ENCODE measurements at regions not wholly inside any gene's neighbourhood (a gene's known extent, or its start where the extent isn't known, plus 50 kb on each side); places are given as distances from the start of the nearest gene placed in this dataset.

DNA sequence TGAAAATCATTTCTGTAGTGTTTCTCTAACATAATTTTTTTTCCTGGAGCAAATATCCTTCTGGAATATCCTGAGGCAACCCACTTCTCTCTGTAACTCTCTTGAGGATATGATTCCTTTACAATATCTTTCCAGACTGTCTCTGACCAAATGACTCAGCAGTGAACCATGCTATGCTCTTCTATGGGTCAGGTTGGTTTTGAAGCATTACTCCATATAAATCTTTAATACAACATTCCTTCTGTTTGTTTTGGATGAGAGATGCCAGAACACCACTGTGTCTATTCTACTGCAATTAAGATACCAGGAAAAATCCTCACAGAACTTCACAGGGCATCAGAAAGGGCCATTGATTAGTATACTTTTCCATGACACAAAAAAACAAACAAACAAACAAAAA lies 626.4 kb upstream of the ZNF385D start:
- TF ChIP-seq CTCF (IDR thresholded peaks at IDR 0.05), result no peak
- no peak for TF ChIP-seq ELK1 (IDR thresholded peaks at IDR 0.05; ENCODE audit: low read depth, low read length)
- TF ChIP-seq EHMT2 (IDR thresholded peaks at IDR 0.05; ENCODE audit: low read depth), result no peak
